GM21526 (cell line): ENCODE measurements at regions not wholly inside any gene's neighbourhood (a gene's known extent, or its start where the extent isn't known, plus 50 kb on each side); places are given as distances from the start of the nearest gene placed in this dataset.

Experiments
- ATAC-seq: cut with Tn5 transposase; IDR thresholded peaks from one replicate; pipeline ENCODE4 v1.9.1; 2021; ENCODE audit warnings: moderate library complexity; ENCODE audit not compliant: unreplicated experiment, low FRiP score

DNA sequence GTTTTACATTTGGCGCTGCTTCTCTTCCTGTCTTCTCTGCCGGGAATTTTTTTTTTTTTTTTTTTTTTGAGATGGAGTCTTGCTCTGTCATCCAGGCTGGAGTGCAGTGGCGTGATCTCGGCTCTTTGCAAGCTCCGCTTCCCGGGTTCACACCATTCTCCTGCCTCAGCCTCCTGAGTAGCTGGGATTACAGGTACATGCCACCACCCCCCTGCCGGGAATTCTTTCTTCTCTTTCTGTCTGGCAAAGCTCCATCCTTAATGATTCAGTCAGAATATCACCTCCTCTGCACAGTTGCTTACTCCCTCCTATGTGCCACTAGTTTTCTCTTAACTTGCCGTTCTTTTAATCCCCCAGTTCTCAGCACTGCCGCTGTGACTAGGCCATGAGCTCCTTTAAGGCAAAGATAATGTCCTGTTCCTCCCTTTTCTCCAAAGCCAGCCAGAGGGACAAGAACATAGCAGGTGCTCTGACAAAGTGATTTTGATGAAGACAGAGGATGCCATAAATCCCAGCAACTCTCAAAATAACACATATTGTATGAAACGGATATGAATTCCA is 112.1 kb upstream of the LRATD1 start:
- ATAC-seq: no peak

DNA sequence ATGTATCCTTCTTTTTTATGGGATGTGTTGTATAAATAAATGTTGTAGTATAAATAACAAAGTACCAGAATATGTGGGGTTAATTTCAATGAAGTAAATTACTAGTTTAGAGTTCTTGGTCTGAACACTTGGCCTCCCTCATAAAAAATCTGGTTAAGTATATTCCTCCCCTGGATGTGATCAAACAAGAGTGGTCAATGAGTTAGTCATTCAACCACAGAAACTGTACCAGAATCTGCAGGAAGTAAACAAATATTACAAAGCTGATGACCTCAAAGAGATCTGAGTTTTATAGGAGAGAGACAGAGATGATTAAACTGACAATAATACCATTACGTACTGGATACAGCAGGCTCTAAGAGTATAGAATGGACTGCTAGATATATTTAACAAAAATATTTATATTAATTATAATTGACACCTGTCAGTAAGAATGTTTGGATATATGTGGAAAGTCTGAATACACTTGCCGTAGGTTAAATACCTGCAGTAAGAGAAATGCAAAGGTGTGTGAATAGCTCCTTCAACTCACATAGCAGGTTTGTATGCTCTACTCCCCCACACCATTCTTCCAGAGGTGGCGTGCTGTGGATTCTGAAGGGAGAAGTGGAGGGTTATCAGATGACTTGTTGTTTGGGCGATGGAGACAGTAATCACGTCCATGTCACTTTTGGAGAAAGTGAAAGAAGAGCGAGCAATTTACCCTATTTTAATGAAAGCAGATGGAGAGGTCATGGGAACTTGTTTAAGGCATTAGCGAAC is 108.3 kb upstream of the LRATD1 start:
- ATAC-seq: no peak

- no peak for ATAC-seq
Measured at GRCh38 chr2:14524803-14525080, 107.8 kb upstream of the LRATD1 start.

DNA sequence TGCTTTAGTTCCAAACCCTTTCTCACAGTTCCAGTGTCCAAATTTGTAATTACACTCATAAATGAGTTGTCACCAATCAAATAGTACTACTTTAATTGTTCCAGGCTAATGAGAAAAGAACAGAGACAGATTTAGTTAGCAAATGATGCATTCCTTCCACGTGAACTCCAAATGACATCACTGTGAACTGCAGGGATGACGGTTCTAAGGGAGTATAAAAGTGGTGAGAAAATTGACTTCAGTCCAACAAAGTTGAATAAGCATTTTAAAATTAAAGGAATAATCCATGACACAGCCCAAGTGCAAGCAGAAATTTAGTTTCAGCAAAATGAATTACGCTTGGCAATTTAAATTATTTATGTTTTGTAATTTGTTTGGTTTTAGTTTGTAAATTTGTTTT is 102.0 kb upstream of the LRATD1 start:
- no peak for ATAC-seq

GRCh38 chr2:14533131-14533757 is 99.3 kb upstream of the LRATD1 start:
- no peak for ATAC-seq

GRCh38 chr2:14535156-14535555 is 97.4 kb upstream of the LRATD1 start:
- no peak for ATAC-seq

DNA sequence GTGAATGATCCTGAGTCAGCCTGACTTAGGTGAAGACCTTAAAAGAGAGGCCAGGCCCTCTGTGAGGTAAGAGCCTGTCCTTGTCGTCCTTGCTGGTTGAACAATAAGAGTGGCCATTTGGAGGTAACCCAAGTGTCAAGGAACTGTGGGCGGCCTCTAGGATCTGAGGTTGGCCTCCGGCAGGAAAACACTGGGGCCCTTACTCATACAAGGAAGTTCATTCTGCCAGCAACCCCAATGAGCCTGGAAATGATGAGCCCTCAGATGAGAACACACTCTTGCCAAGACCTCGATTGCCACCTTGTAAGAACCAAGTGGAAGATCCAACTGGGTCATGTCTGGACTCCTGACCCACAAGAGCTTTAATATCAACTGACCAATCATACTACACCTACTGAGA is 95.5 kb upstream of the LRATD1 start:
- no peak for ATAC-seq

DNA sequence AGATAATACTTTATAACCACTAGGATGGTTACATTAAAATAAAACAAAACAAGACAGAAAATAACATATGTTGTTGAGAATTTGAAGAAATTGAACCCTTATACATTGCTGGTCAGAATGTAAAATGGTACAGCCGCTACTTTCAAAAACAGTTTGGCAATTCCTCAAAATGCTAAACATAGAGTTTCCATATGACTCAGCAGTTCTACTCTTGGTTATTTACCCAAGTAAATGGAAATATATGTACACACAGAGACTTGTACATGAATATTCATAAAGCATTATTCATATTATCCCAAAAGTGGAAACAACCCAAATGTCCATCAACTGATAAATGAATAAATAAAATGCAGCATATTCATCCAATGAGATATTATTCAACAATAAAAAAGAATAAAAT is 92.5 kb upstream of the LRATD1 start:
- no peak for ATAC-seq

DNA sequence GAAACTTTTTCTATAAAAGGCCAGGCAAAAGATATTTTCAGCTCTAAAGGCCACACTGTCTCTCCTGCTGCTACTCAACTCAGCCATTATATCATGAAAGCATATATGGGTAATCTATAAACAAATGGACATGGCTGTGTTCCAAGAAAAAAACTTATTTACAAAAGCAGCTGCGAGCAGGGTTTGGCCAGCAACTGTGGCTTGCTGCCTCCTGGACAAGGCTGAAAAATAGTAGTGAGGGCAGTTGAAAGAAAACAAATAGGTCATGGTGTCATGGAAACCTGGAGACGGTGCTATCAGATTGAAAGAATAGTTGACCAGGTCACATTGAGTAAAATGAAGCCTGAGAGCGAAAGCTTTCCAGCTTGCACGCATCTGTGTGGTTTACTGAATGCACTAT is 89.2 kb upstream of the LRATD1 start:
- no peak for ATAC-seq

GRCh38 chr2:14544247-14544646 is 88.3 kb upstream of the LRATD1 start:
- ATAC-seq: no peak

DNA sequence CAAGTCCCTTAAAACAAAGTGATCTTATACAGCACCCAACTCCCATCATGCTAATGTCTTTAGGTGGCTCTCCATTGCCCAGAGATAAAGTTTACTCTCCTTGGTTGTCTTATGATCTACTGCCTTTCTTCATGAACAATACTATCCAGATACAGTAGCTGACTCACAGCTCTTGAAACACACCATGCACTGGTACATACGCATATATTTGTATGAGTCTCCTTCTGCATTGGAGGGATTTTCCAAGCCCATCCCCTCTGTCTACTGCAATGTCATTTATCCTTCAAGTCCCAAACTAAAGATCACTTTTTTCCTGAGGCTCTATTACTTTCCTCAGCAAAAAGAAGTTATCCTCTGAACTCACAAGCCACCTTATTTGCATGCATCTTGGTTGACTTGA is 84.7 kb upstream of the LRATD1 start:
- no peak for ATAC-seq

DNA sequence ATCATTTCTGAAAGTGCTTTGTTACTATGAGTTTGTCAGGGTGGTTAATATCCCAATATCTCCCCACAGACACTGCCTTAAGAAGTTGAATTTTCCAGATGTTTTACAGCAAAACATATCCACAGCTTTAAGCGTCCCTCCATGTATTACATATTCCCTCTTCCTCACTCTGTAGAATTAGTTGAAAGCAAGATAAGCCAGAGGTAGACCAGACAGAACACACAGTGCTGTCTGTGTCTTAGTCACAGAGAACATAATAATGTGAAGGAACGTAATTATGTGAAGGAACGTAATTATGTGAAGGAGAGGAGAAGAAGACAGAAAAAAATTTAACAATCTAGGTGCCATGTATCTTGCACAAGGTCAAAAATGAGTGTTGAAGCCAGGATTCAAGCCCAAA is 81.9 kb upstream of the LRATD1 start:
- no peak for ATAC-seq

DNA sequence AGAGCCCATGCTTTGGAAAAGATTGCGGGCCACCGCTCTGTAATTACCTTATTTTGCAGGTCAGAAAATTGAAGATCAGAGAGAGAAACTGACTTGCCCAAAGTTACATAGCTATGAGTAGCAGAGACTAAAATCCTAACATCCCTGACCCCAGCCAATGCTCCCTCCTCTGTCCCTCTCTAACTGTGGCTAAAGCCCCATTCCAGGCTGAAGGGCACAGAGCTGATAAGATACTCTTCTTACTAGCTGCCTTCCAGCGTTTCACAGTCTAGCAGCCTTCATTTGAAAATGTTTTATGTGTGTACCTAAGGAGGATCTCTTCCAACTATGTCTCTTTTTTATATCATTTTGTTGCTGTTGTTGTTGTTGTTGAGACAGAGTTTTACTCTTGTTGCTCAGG is 81.4 kb upstream of the LRATD1 start:
- ATAC-seq: no peak

- ATAC-seq: no peak
Measured at GRCh38 chr2:14552286-14552685, 80.2 kb upstream of the LRATD1 start.

DNA sequence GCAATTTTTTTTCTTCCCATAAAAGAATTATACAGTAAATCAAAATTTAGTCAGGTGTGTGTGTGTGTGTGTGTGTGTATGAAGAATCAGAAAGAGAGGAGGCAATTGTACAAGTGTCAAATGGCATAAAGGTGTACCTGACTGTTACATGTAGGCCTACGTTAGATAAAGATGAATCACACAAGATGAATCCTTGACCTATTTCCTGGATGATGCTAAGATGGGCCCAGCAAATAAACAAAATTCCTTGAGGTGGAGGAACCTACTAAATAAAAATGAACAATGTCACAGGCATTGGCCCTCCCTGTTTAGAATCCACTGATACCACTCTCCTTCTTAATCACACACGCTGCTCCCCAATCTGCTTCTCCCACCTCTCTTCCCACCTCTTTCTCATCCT is 79.7 kb upstream of the LRATD1 start:
- ATAC-seq: no peak

DNA sequence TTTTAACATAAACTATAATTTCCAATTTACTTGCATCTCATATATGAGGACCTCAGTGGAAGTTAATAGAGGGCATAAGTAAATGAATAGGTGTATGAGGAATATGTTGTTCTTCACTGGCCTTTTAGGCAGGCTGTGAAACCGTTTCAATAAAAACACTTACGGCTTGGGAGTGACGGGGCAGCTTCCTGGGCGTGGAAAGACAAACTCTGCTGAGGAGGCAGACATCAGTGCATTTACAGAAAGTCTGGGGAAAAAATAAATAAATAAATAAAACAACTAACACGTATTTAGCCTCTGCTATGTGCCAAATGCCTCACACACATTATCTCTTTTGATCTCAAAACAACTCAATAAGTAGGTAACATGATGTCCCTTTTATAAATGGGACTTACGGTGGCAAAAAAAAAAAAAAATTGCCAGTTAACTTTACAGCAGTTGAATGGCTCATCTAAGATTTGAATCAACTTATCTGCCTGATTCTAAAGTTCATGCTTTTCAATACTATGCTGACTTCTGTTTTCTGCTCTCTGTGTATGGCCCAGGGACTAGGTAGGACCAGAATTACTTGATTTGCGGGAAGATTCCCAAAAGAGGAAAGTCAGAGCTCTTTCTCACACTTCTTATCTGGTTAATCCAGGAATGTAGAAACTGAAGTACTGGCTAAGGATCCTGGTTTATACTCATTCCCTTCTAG is 77.5 kb upstream of the LRATD1 start:
- ATAC-seq: no peak

- ATAC-seq: no peak
Measured at GRCh38 chr2:14557111-14557510, 75.4 kb upstream of the LRATD1 start.

GRCh38 chr2:14557916-14558315 is 74.6 kb upstream of the LRATD1 start:
- ATAC-seq: no peak

- ATAC-seq: no peak
Measured at GRCh38 chr2:14558335-14558919, 74.1 kb upstream of the LRATD1 start.

DNA sequence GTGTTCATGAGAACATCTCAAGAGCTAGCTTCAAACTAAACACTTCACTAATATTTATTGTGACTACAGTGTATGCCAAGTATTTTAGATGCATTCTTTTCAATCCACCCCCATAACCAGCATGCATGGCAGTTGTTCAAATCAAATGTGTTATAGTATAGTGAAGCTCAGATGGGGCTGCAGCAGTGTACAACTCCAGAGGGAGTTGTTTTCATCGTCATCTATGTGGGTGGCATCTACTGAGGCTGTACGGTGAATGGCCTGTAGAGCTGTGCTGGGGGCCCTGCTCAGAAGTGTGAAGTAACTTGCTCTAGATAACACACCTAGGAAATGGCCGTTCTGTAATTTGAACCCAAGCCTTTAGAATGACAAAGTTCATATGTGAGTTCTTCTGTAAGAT is 71.8 kb upstream of the LRATD1 start:
- ATAC-seq: no peak

DNA sequence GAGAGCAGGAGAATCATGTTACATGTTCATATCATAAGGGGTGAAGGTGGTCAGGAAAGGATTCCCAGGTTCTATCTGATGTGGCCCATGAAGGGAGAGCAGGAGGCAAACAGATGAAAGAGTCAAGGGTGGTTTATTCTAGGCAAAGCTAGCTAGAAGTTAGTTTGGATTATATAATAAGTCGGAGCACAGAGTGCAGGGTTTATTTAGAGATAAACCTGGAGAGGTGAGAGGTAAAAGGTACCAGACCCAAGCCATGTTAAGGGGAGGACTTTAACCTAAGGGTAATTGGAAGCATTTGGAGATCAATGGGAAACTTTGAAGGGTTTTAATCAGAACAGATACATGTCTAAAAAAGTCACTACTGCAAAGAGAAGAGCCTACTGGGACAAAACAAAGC is 69.2 kb upstream of the LRATD1 start:
- no peak for ATAC-seq
